GM12865 (cell line): ENCODE measurements at regions not wholly inside any gene's neighbourhood (a gene's known extent, or its start where the extent isn't known, plus 50 kb on each side); places are given as distances from the start of the nearest gene placed in this dataset.
A peak's percentile ranks its signal among the peaks of the same experiment; 100 is the strongest.
"Not testable (repeated sequence)": the region's sequence is repeated elsewhere in the genome, so short reads cannot be mapped to it uniquely, and the experiment has no call there.

Source experiments
- DNase-seq: peaks from one replicate; pipeline ENCODE4 v3.0.0; 2010; ENCODE audit warnings: low read depth
- H3K4me3 ChIP-seq: 2 replicates; pipeline ENCODE4 v1.5.1; 2011; ENCODE audit warnings: mild to moderate bottlenecking, low read depth, low read length, control low read depth
- CTCF ChIP-seq: IDR thresholded peaks from 2 replicates; pipeline ENCODE4 v1.5.1; 2011; ENCODE audit warnings: low read length, control low read depth, low read depth, inconsistent platforms; ENCODE audit not compliant: insufficient read depth; ENCODE audit errors: missing control alignments

- no peak for TF ChIP-seq CTCF
- H3K4me3 ChIP-seq = no peak overlapping the region
- no peak for DNase-seq
Observed at GRCh38 chr14:31911160-31911559, 165.9 kb upstream of the ARHGAP5 start.

- no peak for DNase-seq
- no peak overlapping the region for H3K4me3 ChIP-seq
- no peak for TF ChIP-seq CTCF
Observed at GRCh38 chr14:31913370-31913769, 163.7 kb upstream of the ARHGAP5 start.

- DNase-seq, H3K4me3 ChIP-seq: not testable (repeated sequence)
Observed at GRCh38 chr14:31918289-31918688, 158.8 kb upstream of the ARHGAP5 start.

GRCh38 chr14:31920001-31920400 is 157.1 kb upstream of the ARHGAP5 start:
- H3K4me3 ChIP-seq = no peak overlapping the region
- DNase-seq = no peak
- no peak for TF ChIP-seq CTCF

GRCh38 chr14:31920989-31921650 is 156.0 kb upstream of the ARHGAP5 start:
- no peak for TF ChIP-seq CTCF
- DNase-seq = no peak
- H3K4me3 ChIP-seq = no peak overlapping the region

- TF ChIP-seq CTCF = no peak
- DNase-seq = no peak
Observed at GRCh38 chr14:31921721-31922120, 155.4 kb upstream of the ARHGAP5 start.

GRCh38 chr14:31926123-31926522 is 151.0 kb upstream of the ARHGAP5 start:
- H3K4me3 ChIP-seq = no peak overlapping the region
- TF ChIP-seq CTCF = peak; percentile 59
- DNase-seq = peak; percentile 58

More at GRCh38 chr14:31921721-31922120, 155.4 kb upstream of the ARHGAP5 start:
- no peak overlapping the region for H3K4me3 ChIP-seq
